Panc1 (cell line): ENCODE measurements at regions not wholly inside any gene's neighbourhood (a gene's known extent, or its start where the extent isn't known, plus 50 kb on each side); places are given as distances from the start of the nearest gene placed in this dataset.

Experiments used
- ATAC-seq: fragments of 200-7000 bp; cut with Tn5 transposase; 2 replicates; pipeline ENCODE4 v1.9.1; 2020; ENCODE audit warnings: mild to moderate bottlenecking, moderate library complexity
- BruUV-seq: library from RNA; stranded (reverse); fragments of 400-500 nt; replicated peaks from 2 replicates; lab custom pipeline; 2021; lab: Mats Ljungman, UMichigan
- CTCF ChIA-PET: fragments of 300-600 bp; sonication (Branson Sonifier 250); formaldehyde crosslinking; loops from one replicate; lab custom pipeline; 2022; ENCODE audit warnings: antibody characterized with exemption; lab: Charles Lee
- POLR2A ChIA-PET: fragments of 300-600 bp; sonication (Branson Sonifier 250); formaldehyde crosslinking; loops from one replicate; lab custom pipeline; 2022; ENCODE audit warnings: antibody characterized with exemption; lab: Charles Lee
- DNase-seq: peaks from one replicate; pipeline ENCODE4 v3.0.0-alpha.2; 2010; ENCODE audit warnings: low read depth, low spot score
- H3K27ac ChIP-seq: 2 replicates; pipeline ENCODE4 v1.5.1; 2011; ENCODE audit warnings: mild to moderate bottlenecking, low read length, inconsistent platforms
- H3K27me3 ChIP-seq: fragments of 200-500 bp; sonication (Bioruptor generic); 2 replicates; pipeline ENCODE4 v1.6.0; 2014; ENCODE audit warnings: low read length, inconsistent platforms; ENCODE audit not compliant: control insufficient read depth, insufficient read depth
- H3K36me3 ChIP-seq: fragments of 200-500 bp; sonication (Bioruptor generic); 2 replicates; pipeline ENCODE4 v1.5.1; 2014; ENCODE audit warnings: inconsistent platforms, mild to moderate bottlenecking, low read length, moderate library complexity; ENCODE audit not compliant: control insufficient read depth, insufficient read depth
- H3K4me1 ChIP-seq: 2 replicates; pipeline ENCODE4 v1.5.1; 2011; ENCODE audit warnings: inconsistent platforms, mild to moderate bottlenecking, low read length, moderate library complexity; ENCODE audit not compliant: control insufficient read depth, insufficient read depth
- H3K4me3 ChIP-seq, 2 experiments: 2 replicates each; pipeline ENCODE4 v1.5.1; 2011 to 2012; ENCODE audit warnings: low read depth in 2 of 2, low read length in 2 of 2, mild to moderate bottlenecking in 2 of 2, inconsistent platforms in 1 of 2, moderate library complexity in 1 of 2
- H3K9me3 ChIP-seq: fragments of 200-500 bp; sonication (Bioruptor generic); 2 replicates; pipeline ENCODE4 v1.5.1; 2014; ENCODE audit warnings: low read depth, mild to moderate bottlenecking, inconsistent platforms, low read length, moderate library complexity; ENCODE audit not compliant: control insufficient read depth, insufficient read depth
- POLR2AphosphoS5 ChIP-seq: IDR thresholded peaks from 2 replicates; pipeline ENCODE4 v1.6.1; 2012; ENCODE audit warnings: mild to moderate bottlenecking, low read depth, low read length, moderate library complexity
- REST ChIP-seq, 2 experiments: IDR thresholded peaks; 2 replicates each; pipeline ENCODE4 v1.6.1; 2011 to 2012; ENCODE audit warnings: low read depth in 2 of 2, control low read depth in 1 of 2, low read length in 1 of 2, mild to moderate bottlenecking in 1 of 2, moderate library complexity in 1 of 2; ENCODE audit not compliant: insufficient read depth in 1 of 2
- SIN3A ChIP-seq: IDR thresholded peaks from 2 replicates; pipeline ENCODE4 v1.6.1; 2012; ENCODE audit warnings: low read depth, mild to moderate bottlenecking, low read length, moderate library complexity, borderline replicate concordance; ENCODE audit not compliant: insufficient read depth
- TCF7L2 ChIP-seq: IDR thresholded peaks from 2 replicates; pipeline ENCODE4 v1.6.1; 2011; ENCODE audit warnings: mild to moderate bottlenecking, low read depth, low read length, inconsistent platforms
- in situ Hi-C: cut with HindIII; loops from 2 replicates; pipeline ENCODE4 v1.10.0; 2016; ENCODE audit warnings: low sequenced_read_pairs, low pct_unique_long_range_greater_than_20kb
- intact Hi-C: fragments of 100-400 bp; cut with micrococcal nuclease; formaldehyde crosslinking; loops from one replicate; pipeline ENCODE4 v1.10.0; 2022; ENCODE audit not compliant: unreplicated experiment
- TF ChIP-seq, protein P1 (sequence below): fragments of 450-650 bp; IDR thresholded peaks from 2 replicates; pipeline ENCODE4 v1.5.1; 2017; ENCODE audit warnings: mild to moderate bottlenecking

DNA sequence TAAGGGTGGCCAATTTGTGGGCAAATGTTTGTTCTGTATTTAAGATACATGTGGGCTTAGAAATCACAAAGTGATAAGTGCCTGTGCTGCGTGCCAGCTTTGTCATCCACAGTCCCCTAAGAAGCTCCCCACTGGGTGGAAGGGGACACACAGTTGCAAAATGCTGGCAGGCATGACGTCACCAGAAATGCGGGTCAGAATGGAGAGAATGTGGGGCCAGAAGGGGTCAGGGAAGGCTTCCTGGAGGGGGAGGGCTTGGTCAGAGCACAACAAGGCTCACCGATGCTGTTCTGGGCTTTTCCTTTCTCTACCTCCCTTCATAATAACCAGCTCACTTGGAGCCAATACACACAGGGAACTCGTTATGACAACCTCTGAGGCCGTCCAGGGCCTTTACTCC, 207.3 kb downstream of the URI1 start:
- no peak overlapping the region for H3K27ac ChIP-seq
- no peaks in the 10 kb centered on the region for H3K36me3 ChIP-seq
- TF ChIP-seq TCF7L2: no peak
- TF ChIP-seq REST (IDR thresholded peaks at IDR 0.05; ENCODE audit: insufficient read depth in 1 of 2, low read depth in 2 of 2, low read length in 1 of 2): no peak
- peaks cover 4% of the 10 kb centered on the region for H3K27me3 ChIP-seq
- in situ Hi-C loops (no loop called here), intact Hi-C loops (no loop called here)
- POLR2A ChIA-PET: no interaction called here
- ATAC-seq: no peak
- no TSS peak for BruUV-seq
- CTCF ChIA-PET: no interaction called here
- no peaks in the 10 kb centered on the region for H3K9me3 ChIP-seq
- DNase-seq: no peak
- H3K4me3 ChIP-seq: no peak overlapping the region
- H3K4me1 ChIP-seq: no peaks in the 10 kb centered on the region

DNA sequence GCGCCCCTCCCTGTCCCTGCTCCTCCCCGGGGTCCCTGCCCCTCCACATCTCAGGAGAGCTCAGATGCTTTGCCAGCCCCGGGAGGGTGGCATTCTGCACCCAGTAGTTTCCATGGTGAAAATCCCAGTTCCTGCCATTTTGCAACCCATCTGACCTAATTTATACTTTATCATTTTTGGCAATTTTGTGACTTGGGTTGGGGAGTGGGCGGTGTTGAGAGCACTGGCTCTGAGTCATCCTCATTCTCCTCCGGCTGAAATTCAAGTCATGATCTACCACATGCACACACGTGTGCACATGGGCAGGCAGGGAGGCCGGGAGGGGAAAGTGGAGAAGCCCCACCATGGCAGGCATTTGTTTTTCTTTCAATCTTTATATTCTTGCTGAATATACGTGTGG, 208.6 kb downstream of the URI1 start:
- no peak for TF ChIP-seq TCF7L2
- TF ChIP-seq POLR2AphosphoS5: no peak
- TF ChIP-seq SIN3A: no peak
- TF ChIP-seq, protein P1, sequence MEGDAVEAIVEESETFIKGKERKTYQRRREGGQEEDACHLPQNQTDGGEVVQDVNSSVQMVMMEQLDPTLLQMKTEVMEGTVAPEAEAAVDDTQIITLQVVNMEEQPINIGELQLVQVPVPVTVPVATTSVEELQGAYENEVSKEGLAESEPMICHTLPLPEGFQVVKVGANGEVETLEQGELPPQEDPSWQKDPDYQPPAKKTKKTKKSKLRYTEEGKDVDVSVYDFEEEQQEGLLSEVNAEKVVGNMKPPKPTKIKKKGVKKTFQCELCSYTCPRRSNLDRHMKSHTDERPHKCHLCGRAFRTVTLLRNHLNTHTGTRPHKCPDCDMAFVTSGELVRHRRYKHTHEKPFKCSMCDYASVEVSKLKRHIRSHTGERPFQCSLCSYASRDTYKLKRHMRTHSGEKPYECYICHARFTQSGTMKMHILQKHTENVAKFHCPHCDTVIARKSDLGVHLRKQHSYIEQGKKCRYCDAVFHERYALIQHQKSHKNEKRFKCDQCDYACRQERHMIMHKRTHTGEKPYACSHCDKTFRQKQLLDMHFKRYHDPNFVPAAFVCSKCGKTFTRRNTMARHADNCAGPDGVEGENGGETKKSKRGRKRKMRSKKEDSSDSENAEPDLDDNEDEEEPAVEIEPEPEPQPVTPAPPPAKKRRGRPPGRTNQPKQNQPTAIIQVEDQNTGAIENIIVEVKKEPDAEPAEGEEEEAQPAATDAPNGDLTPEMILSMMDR: no peak
- TF ChIP-seq REST (IDR thresholded peaks at IDR 0.05; ENCODE audit: insufficient read depth in 1 of 2, low read depth in 2 of 2, low read length in 1 of 2): no peak
- peaks cover 10% of the 10 kb centered on the region for H3K27me3 ChIP-seq
- no peak overlapping the region for H3K4me3 ChIP-seq
- no peaks in the 10 kb centered on the region for H3K9me3 ChIP-seq
- CTCF ChIA-PET: no interaction called here
- no peak overlapping the region for H3K27ac ChIP-seq
- DNase-seq: no peak
- ATAC-seq: no peak
- intact Hi-C loops (no loop called here), in situ Hi-C loops (no loop called here)
- BruUV-seq: no TSS peak
- H3K36me3 ChIP-seq: no peaks in the 10 kb centered on the region
- POLR2A ChIA-PET: no interaction called here
- no peaks in the 10 kb centered on the region for H3K4me1 ChIP-seq
